GM12878 (cell line): ENCODE measurements at regions not wholly inside any gene's neighbourhood (a gene's known extent, or its start where the extent isn't known, plus 50 kb on each side); places are given as distances from the start of the nearest gene placed in this dataset.

Experiments
- ATF2 ChIP-seq: IDR thresholded peaks from 2 replicates; pipeline ENCODE4 v1.6.1; 2012; ENCODE audit warnings: low read length, inconsistent platforms
- CTCF ChIP-seq, 3 experiments: IDR thresholded peaks in 2 of 3; conservative IDR thresholded peaks in 1 of 3; 2 replicates each; pipeline ENCODE4 v1.5.1; 2011; ENCODE audit warnings: low read depth in 3 of 3, low read length in 3 of 3, mild to moderate bottlenecking in 3 of 3, control low read depth in 2 of 3, moderate library complexity in 2 of 3, inconsistent platforms in 1 of 3, mixed read lengths in 1 of 3; ENCODE audit not compliant: control insufficient read depth in 2 of 3, insufficient read depth in 1 of 3; ENCODE audit errors: extremely low read depth in 1 of 3
- ELK1 ChIP-seq: IDR thresholded peaks from 2 replicates; pipeline ENCODE4 v1.6.1; 2012; ENCODE audit warnings: low read depth, low read length, improper control_type of control experiment
- EP300 ChIP-seq, 2 experiments: fragments of 150-350 bp in 1 of 2; IDR thresholded peaks; 2 replicates each; pipeline ENCODE4 v1.6.1; 2011 to 2012; ENCODE audit warnings: low read depth in 2 of 2, low read length in 2 of 2, borderline replicate concordance in 1 of 2, improper control_type of control experiment in 1 of 2, inconsistent platforms in 1 of 2; ENCODE audit not compliant: control insufficient read depth in 1 of 2
- JUNB ChIP-seq: IDR thresholded peaks from 2 replicates; pipeline ENCODE4 v1.6.1; 2016; ENCODE audit warnings: antibody characterized with exemption, mild to moderate bottlenecking
- MYC ChIP-seq: IDR thresholded peaks from 2 replicates; pipeline ENCODE4 v1.6.1; 2011; ENCODE audit warnings: mild to moderate bottlenecking, low read length, moderate library complexity, inconsistent platforms; ENCODE audit not compliant: insufficient read depth, insufficient replicate concordance, insufficient read length, severe bottlenecking
- NFIC ChIP-seq: IDR thresholded peaks from 2 replicates; pipeline ENCODE4 v1.6.1; 2012; ENCODE audit warnings: low read depth, mild to moderate bottlenecking, inconsistent platforms, low read length, moderate library complexity
- POLR2A ChIP-seq: IDR thresholded peaks from 2 replicates; pipeline ENCODE4 v1.6.1; 2011; ENCODE audit warnings: low read depth, mild to moderate bottlenecking, low read length
- POLR2AphosphoS5 ChIP-seq: IDR thresholded peaks from 2 replicates; pipeline ENCODE4 v1.6.1; 2011; ENCODE audit warnings: mild to moderate bottlenecking, low read length, inconsistent platforms
- RELA ChIP-seq: fragments of 450-650 bp; IDR thresholded peaks from 2 replicates; pipeline ENCODE4 v1.8.0; 2014; ENCODE audit warnings: borderline replicate concordance; ENCODE audit not compliant: partially characterized antibody
- USF2 ChIP-seq: IDR thresholded peaks from 2 replicates; pipeline ENCODE4 v1.6.1; 2011; ENCODE audit warnings: low read depth, low read length, improper control_type of control experiment, borderline replicate concordance
- YY1 ChIP-seq: IDR thresholded peaks from 2 replicates; pipeline ENCODE4 v1.6.1; 2011; ENCODE audit warnings: low read depth, mild to moderate bottlenecking, low read length
- ZBED1 ChIP-seq: IDR thresholded peaks from 2 replicates; pipeline ENCODE4 v1.6.1; 2016; ENCODE audit warnings: borderline replicate concordance
- ZZZ3 ChIP-seq: IDR thresholded peaks from 2 replicates; pipeline ENCODE4 v1.6.1; 2011; ENCODE audit warnings: low read depth; ENCODE audit not compliant: control insufficient read depth, insufficient read length

GRCh38 chr6:93821953-93822352 is 402.6 kb upstream of the EPHA7 start:
- no peak for TF ChIP-seq NFIC
- TF ChIP-seq ZBED1, result no peak
- no peak for TF ChIP-seq CTCF (IDR thresholded peaks at IDR 0.05 in 2 of 3, conservative IDR thresholded peaks at IDR 0.05 in 1 of 3; ENCODE audit: control insufficient read depth in 2 of 3, extremely low read depth in 1 of 3, insufficient read depth in 1 of 3, low read depth in 3 of 3, low read length in 3 of 3)
- no peak for TF ChIP-seq JUNB
- TF ChIP-seq RELA, result no peak
- no peak for TF ChIP-seq ELK1
- no peak for TF ChIP-seq POLR2AphosphoS5
- no peak for TF ChIP-seq POLR2A
- TF ChIP-seq MYC, result no peak
- TF ChIP-seq YY1, result no peak
- TF ChIP-seq ATF2, result no peak
- no peak for TF ChIP-seq EP300 (IDR thresholded peaks at IDR 0.05; ENCODE audit: borderline replicate concordance in 1 of 2, control insufficient read depth in 1 of 2, low read depth in 2 of 2, low read length in 2 of 2)
- no peak for TF ChIP-seq ZZZ3
- TF ChIP-seq USF2, result no peak
